ELR (cell line): ENCODE measurements at regions not wholly inside any gene's neighbourhood (a gene's known extent, or its start where the extent isn't known, plus 50 kb on each side); places are given as distances from the start of the nearest gene placed in this dataset.
A peak's percentile ranks its signal among the peaks of the same experiment; 100 is the strongest.
"Not testable (repeated sequence)": the region's sequence is repeated elsewhere in the genome, so short reads cannot be mapped to it uniquely, and the experiment has no call there.

Experiments
- DNase-seq: peaks from one replicate; pipeline ENCODE4 v3.0.0-alpha.2; 2015; ENCODE audit warnings: low read depth

GRCh38 chr1:148386031-148386398, 97.1 kb downstream of the PPIAL4G start:
- DNase-seq = not testable (repeated sequence)

- DNase-seq = no peak
These were observed 97.6 kb downstream of the PPIAL4G start for GRCh38 chr1:148385371-148386030.

GRCh38 chr1:148383966-148384365, 99.1 kb downstream of the PPIAL4G start:
- DNase-seq = no peak

- DNase-seq = no peak
These were observed 103.4 kb downstream of the PPIAL4G start for GRCh38 chr1:148379697-148380096.

GRCh38 chr1:148379170-148379500, 104.0 kb downstream of the PPIAL4G start:
- no peak for DNase-seq

GRCh38 chr1:148377992-148378391, 105.1 kb downstream of the PPIAL4G start:
- not testable (repeated sequence) for DNase-seq

GRCh38 chr1:148377045-148377444, 106.1 kb downstream of the PPIAL4G start:
- not testable (repeated sequence) for DNase-seq

GRCh38 chr1:148374101-148374500, 109.0 kb downstream of the PPIAL4G start:
- DNase-seq = no peak

GRCh38 chr1:148373192-148373925, 109.7 kb downstream of the PPIAL4G start:
- DNase-seq = no peak

GRCh38 chr1:148372731-148373130, 110.4 kb downstream of the PPIAL4G start:
- peak; percentile 69 for DNase-seq

GRCh38 chr1:148372051-148372726, 110.9 kb downstream of the PPIAL4G start:
- DNase-seq = not testable (repeated sequence)

- peak; percentile 77 for DNase-seq
These were observed 111.5 kb downstream of the PPIAL4G start for GRCh38 chr1:148371551-148371994.

GRCh38 chr1:148370661-148371060, 112.4 kb downstream of the PPIAL4G start:
- DNase-seq = not testable (repeated sequence)

- no peak for DNase-seq
These were observed 115.5 kb downstream of the PPIAL4G start for GRCh38 chr1:148367596-148367995.

GRCh38 chr1:148366136-148366753, 116.9 kb downstream of the PPIAL4G start:
- DNase-seq = not testable (repeated sequence)

GRCh38 chr1:148365151-148365550, 118.0 kb downstream of the PPIAL4G start:
- DNase-seq = not testable (repeated sequence)

- DNase-seq = not testable (repeated sequence)
These were observed 119.1 kb downstream of the PPIAL4G start for GRCh38 chr1:148363979-148364378.

GRCh38 chr1:148363439-148363810, 119.7 kb downstream of the PPIAL4G start:
- DNase-seq = no peak

GRCh38 chr1:148362626-148363438, 120.3 kb downstream of the PPIAL4G start:
- peak; percentile 74 for DNase-seq

GRCh38 chr1:148362216-148362611, 120.9 kb downstream of the PPIAL4G start:
- no peak for DNase-seq

GRCh38 chr1:148361427-148362215, 121.5 kb downstream of the PPIAL4G start:
- peak; percentile 33 for DNase-seq
